ENCODE measurements at regions not wholly inside any gene's neighbourhood (a gene's known extent, or its start where the extent isn't known, plus 50 kb on each side); places are given as distances from the start of the nearest gene placed in this dataset.

DNA sequence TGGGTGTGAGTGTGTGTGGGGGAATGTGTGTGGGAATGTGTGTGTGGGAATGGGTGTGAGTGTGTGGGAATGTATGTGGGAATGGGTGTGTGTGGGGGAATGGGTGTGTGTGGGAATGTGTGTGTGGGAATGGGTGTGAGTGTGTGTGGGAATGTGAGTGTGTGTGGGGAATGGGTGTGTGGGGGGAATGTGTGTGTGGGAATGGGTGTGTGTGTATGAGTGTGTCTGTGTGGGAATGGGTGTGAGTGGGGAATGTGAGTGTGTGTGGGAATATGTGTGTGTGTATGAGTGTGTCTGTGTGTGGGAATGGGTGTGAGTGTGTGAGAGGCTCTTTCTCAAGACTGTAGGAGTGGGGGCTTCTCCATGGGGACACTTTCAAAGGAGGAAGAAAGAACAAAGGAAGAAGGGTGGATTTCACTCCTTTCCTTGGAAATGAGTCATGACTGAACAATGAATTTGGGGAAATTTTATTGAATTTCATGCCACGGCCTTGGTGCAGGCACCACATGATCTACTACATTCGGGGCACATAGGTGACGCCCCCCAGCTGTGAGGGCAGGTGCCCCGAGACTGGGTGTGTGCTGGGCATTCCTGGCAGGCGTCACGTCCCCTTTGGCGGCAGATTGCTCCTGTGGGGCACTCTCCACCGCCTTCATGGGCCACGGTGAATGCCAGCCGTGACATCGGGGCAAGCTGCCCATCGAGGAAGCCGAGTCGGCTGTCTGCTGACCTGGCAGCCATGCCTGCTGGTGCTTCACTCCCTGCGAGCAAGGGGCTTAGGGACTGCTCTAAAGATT lies 88.8 kb upstream of the INSIG1 start:
- no peak for DNase-seq (ENCODE audit: low read depth, low spot score)
- in situ Hi-C loops (cut with HindIII; ENCODE audit: low pct_unique_long_range_greater_than_20kb, low sequenced_read_pairs) = no loop called here

DNA sequence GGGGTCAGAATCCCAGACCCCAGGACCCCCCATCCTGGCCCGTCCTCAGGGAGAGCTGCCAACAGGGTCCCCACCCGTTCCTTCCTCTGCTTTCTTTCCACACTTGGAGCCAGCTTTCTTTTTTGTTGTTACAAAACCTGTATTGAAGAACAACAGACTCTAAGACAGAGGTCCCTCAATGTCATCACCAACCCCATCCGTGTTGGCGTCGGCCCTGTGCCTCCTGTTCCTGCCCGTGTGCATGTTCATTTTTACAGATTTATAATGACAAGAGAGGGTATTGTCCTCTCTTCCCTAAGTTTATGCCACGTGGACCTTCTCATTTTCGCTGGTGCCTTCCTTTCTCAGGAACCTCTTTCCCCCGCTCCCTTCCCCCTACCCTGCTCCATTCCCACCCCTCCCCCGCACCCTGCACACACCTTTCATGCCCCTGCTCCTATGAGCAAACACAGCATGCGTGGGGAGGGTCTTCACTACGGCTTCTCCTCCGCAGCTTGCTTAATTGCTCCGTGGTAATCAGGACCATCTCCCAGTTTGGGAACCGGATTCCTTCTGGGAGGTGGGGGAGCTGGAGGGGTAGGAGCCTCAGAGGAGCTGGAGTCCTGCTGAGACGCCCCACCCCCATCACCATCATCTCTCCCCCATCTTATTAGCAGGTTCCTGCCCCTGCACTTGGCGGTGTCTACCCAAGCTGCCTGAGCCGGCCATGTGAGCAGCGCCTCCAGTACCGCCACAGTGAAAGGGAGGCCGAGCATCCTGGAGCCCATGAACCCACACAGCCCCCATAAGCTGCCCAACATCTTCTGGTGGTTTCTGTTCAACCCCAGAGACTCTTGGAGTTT lies 88.0 kb upstream of the INSIG1 start:
- in situ Hi-C loops (cut with HindIII; ENCODE audit: low pct_unique_long_range_greater_than_20kb, low sequenced_read_pairs) = no loop called here
- DNase-seq (ENCODE audit: low read depth, low spot score) = no peak

DNA sequence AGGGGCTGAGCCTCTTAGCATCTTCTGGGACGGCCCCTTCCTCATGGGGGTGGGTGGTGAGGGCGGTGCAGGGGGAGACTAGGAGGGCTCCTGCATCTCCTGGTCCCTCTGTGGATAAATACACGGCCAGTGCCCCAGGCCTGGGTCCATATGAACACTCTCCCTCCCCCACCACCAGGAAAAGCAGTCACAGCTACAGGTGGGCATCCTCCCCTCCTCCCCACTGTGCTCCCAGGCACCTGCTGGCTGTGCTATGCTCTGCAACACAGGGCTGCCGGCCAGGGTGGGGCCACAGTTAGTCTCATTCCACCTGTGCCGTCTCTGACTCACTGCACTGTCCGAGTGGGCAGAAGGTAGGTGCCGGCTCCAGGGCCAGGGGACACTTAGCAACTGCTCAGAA lies 87.3 kb upstream of the INSIG1 start:
- in situ Hi-C loops (cut with HindIII; ENCODE audit: low pct_unique_long_range_greater_than_20kb, low sequenced_read_pairs) = no loop called here
- DNase-seq (ENCODE audit: low read depth, low spot score) = no peak

DNA sequence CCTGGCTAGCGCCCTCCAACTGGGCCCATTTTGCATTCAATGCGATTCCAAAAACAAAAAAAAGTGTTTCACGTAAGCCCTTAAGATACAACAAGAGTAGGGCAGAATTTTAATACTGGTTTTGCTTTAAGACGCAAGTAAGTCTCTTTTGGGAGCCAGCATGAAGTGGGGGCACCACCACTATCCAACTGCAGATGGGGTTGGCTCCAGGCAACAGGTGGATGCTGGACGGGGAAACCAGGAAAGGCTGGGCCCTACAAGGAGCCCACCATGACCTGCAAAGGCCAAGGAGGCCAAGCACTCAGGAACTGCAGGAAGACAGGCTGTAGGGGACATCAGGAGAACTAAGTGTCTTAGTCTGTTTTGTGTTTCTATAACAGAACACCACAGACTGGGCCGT lies 86.5 kb upstream of the INSIG1 start:
- in situ Hi-C loops (cut with HindIII; ENCODE audit: low pct_unique_long_range_greater_than_20kb, low sequenced_read_pairs) = no loop called here
- no peak for DNase-seq (ENCODE audit: low read depth, low spot score)

DNA sequence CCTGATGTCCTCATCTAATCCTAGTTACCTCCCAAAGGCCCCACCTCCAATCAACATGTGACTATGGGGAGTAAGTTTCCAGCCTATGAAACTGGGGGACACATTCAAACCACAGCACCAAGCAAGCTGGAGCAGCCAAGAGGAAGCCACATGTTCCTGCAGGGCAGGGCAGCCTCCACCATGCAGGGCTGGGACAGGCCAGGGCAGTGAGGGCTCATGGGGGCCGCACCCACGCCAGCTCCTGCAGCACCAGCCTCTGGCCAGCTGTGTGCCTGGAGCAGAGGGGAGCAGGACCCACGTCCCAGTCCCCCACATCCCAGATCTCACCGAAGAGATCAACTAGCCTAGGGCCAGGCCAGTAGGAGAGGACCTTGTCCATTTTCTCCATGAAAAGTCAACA lies 85.9 kb upstream of the INSIG1 start:
- in situ Hi-C loops (cut with HindIII; ENCODE audit: low pct_unique_long_range_greater_than_20kb, low sequenced_read_pairs) = no loop called here
- DNase-seq (ENCODE audit: low read depth, low spot score) = no peak

DNA sequence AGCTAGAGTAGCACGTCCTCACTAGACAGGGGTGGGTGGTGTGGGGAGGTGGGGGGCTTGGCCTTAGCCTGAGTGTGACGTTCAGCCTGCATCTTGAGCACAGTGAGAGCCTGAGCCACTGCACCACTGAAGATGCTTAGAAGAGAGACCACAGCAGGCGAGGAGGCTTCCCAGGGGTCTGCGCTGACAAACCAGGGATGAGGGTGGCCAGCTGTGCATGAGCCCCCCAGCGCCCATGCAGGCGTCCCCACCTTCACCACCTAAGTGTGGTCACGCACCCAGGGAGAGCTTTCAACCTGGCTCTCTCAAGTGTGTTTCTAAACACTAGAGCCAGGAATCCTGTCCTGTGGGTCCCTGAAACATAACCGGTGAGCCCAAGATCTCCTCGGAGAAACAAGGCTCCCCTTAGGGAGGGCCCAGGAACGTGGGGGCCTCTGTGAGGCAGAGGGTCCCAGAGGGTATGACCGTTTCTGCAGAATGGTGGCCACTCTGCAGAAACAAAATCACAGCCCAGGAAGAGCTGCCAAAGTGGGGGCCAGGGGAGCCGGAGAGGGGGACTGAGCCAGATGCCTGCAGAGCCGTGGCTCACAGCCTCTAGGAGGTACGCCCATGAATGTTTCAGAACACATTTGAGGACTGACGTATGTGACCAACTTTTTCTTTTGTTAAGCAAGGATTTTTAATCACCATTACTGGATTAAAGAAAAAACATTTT lies 85.2 kb upstream of the INSIG1 start:
- no peak for DNase-seq (ENCODE audit: low read depth, low spot score)
- in situ Hi-C loops (cut with HindIII; ENCODE audit: low pct_unique_long_range_greater_than_20kb, low sequenced_read_pairs) = no loop called here

DNA sequence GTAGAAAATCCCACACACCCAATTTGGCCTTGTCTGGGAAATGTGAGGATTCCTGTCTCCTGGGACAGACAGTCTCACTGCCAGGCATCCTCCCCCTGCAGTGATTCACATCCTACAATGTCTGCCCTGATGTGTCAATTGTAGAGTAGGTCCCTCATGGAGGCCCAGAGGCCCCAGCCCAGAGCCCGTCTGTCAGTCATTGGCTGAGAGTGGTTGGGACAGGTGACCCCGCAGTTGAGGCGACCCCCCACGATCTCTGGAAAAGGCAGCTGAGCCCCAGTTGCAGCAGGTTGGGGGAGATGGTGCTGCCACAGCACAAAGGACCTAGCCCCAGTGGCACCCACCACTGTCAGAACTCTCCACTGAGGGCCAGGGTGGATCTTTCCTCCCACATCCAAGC lies 84.3 kb upstream of the INSIG1 start:
- in situ Hi-C loops (cut with HindIII; ENCODE audit: low pct_unique_long_range_greater_than_20kb, low sequenced_read_pairs) = no loop called here
- no peak for DNase-seq (ENCODE audit: low read depth, low spot score)

DNA sequence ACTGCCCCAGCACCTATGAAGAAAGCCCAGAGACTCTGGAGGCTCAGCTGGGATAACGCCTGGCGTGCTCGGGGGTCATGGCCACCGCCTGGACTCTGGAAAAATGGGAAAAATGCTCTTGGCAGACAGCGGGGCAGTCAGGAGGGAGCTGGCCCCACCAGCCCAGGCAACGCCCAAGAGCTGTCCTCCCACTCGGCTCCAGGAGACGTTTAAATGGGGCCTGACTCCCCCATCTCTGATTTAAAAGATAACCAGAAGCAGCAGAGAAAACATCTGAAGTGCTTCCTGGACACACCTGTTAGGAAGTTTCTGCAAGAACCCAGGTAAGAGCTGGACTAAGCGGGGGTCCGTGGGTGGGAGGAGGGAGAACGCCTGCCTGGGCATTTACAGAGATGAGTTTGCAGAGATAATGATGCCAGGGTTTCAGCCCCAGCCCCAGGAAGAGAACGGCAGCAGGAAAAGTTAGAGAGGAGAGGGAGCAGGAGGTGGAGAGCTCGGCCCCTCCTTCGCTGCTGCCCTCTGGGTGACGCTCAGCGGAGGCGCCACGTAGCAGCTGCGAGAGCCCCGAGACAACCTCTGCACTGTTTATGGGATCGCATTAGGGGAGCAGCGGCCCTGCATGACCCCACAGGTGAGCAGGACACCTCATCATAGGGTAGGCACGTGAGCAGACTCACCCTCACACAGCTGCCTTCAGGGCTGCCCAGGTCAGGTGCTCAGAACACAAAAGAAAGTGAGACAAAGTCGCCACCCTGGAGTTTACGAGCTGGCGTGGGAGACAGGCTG lies 83.5 kb upstream of the INSIG1 start:
- no peak for DNase-seq (ENCODE audit: low read depth, low spot score)
- in situ Hi-C loops (cut with HindIII; ENCODE audit: low pct_unique_long_range_greater_than_20kb, low sequenced_read_pairs) = no loop called here

DNA sequence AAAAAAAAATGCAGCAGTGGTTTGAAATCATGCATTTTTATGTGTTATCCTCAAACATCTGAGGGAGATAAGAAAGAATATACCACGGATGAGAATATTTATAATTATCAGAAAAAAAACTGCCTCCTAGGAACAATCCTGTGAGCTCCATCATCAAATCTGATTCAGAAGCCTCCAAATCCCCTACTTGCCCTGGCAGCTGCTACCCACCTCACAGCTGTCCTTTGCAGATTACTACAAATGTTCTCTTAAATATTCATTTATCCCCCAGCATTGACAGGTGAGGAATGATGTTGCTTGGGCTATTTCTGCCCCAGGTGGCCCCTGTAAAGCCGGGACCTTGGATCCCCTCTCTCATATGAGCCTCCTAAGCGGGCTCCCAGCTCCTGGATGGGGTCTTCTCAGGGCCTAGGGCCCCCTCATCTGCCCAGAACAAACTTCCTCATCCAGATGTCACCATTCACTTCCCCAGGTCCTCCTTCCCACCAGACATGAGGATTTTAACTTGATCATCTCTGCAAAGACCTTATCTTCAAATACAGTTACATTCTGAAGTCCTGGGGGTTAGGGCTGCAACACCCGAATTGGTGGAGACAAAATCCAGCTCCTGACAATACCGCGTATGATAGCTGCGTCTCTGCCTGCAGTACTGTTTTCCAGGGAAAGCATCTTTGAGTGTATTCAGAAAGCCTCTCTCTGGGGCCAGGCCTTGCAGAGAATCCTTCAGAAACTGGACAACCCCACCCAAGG lies 81.9 kb upstream of the INSIG1 start:
- no peak for DNase-seq (ENCODE audit: low read depth, low spot score)
- in situ Hi-C loops (cut with HindIII; ENCODE audit: low pct_unique_long_range_greater_than_20kb, low sequenced_read_pairs) = no loop called here

DNA sequence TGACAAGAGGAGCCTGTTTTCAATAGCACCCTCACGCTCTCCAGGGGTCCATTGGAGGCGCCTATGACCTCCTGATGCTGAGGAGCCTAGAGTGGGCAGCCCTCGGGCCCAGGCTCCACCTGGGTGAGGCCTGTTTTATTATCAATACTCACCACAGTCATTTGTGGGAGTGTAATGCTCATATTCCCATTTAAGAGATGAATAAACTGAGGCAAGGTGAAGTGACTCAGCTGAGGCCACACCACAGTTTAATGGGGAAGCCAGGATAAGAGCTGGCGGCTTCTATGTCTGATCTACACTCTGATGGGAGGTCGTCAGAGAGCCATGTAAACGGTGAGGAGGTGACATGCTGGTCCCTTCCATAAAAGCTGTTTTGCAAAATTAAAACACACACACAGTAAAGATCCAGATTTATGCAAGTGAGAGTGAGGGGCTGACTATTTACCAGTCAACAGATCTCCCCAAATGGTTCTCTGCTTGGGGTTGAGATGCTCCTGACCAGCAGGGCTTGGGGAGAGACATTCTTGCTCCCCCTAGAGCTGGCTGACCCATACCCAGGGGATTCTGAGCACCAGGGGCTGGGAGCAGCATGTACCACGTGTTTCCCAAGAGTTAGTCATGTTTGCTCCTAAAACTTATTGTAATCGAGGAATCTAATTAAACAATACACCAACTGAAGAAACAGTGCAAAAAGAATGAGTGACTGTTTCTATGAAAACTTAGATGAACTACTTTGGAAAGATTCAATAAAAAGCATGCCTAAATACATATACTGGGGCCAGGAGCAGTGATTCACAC lies 81.0 kb upstream of the INSIG1 start:
- no peak for DNase-seq (ENCODE audit: low read depth, low spot score)
- in situ Hi-C loops (cut with HindIII; ENCODE audit: low pct_unique_long_range_greater_than_20kb, low sequenced_read_pairs) = no loop called here

DNA sequence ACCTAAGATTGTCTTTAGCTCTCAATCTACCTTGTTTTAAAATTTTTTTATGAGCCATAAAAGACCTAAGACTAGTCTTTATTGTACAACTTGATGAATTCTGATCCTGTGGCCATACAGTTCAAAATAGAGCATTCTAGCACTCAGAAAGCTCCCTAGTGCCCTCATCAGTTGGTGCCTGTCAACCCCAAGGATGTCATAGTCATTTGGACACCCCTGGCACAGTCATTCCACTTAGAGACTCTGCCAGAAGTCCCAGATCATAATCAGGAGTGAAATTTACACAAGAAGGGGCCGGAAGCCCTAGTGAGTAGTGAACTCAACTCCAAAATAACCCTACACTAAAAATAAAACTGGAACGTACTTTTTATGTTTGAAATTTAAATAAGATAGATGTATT lies 80.0 kb upstream of the INSIG1 start:
- no peak for DNase-seq (ENCODE audit: low read depth, low spot score)
- in situ Hi-C loops (cut with HindIII; ENCODE audit: low pct_unique_long_range_greater_than_20kb, low sequenced_read_pairs) = no loop called here

DNA sequence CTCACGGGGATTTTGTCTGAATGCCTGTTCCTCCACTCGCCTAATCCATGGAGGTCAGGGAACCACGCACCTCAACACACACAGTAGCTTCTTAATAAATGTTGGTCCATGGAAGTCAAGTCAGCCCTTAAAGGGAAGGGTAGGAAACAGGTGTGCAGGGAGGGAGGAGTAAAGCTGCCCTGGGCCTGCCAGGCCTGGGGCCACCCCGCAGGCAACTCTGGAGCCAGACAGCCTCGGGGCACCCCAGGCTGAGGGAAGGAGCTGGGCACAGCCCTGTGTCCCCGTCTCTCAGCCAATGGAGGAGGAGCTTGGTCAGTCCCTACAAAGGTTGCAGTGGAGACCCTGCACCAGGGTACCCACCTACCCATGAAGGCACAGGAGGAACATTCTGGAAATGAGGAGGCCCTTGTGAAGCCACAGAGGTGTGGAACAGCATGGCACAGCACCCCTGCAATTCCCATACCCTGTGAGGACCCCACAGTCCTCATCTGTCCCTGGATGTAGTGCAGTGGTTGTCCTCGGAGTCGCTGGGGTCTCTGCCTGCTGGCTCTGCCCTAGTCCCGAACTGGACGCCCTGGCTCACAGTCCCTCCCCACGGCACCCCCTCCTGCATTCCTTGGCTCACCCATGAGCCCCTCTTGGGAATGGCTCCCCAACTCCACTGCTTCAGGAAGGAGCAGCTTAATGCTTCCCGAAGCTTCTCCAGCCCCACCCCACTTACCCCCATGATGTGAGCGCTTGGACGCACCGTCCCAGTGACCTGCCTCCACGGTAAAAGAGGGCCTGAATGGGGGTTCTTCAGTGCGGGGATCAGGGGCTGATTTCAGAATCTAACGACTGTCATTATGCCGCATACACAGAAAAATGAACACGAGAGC lies 79.2 kb upstream of the INSIG1 start:
- no peak for DNase-seq (ENCODE audit: low read depth, low spot score)
- in situ Hi-C loops (cut with HindIII; ENCODE audit: low pct_unique_long_range_greater_than_20kb, low sequenced_read_pairs) = no loop called here

DNA sequence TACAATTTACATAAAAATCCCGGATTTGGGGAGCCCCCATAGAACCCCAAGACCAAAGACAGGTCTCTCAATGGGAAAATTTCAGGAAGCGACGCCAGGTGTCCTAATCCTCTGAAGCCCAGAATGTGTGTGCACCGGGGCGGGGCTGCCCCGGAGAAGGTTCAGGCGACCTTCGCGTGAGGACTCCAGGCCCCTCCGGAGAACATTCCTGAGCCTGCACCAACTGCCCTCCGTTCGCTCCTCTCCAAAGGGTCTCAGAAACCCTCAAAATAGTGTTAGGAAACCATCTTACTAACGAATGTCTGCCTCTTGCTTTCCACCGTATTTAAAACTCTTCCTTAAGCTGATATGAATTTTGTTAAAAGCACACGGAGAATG lies 78.5 kb upstream of the INSIG1 start:
- in situ Hi-C loops (cut with HindIII; ENCODE audit: low pct_unique_long_range_greater_than_20kb, low sequenced_read_pairs) = no loop called here
- no peak for DNase-seq (ENCODE audit: low read depth, low spot score)

DNA sequence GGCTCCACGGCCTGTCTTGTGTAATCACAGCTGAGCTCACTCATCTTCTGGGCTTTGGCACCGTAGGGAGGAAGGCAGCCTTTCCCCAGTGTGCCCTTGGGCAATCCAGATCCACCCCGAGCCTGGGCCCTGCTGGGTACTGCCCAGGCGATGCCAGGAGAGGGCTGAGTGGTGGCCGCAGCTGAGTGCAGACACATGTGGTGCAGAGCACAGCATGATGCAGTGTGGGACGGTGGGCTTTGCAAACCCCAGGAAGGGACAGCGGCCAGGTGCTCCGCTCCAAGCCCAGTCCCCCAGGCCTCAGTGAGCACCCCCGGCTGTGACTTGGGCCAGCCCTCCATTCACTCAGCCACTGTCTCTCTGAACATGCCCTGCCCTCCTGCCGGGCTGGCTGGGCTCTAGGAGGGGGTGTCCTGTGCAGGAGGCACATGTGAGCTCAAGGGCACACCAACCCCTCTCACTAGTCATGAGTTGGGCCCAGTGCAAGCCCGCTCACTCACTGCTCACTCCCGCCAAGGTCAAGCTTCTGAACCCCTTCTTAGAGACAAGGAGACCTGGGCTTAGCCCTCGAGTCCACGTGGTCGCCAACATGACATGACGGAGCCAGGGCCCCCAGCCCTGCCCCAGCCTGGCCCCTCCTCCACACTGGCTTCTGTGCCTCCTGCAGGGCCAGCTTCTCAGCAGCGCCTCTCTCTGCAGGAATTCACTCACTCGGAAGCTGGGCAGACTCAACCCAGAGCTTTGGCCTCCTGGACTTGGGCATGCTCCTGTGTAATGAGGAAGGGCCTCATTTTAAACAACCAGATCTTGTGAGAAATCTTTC lies 77.5 kb upstream of the INSIG1 start:
- in situ Hi-C loops (cut with HindIII; ENCODE audit: low pct_unique_long_range_greater_than_20kb, low sequenced_read_pairs) = no loop called here
- DNase-seq (ENCODE audit: low read depth, low spot score) = no peak

DNA sequence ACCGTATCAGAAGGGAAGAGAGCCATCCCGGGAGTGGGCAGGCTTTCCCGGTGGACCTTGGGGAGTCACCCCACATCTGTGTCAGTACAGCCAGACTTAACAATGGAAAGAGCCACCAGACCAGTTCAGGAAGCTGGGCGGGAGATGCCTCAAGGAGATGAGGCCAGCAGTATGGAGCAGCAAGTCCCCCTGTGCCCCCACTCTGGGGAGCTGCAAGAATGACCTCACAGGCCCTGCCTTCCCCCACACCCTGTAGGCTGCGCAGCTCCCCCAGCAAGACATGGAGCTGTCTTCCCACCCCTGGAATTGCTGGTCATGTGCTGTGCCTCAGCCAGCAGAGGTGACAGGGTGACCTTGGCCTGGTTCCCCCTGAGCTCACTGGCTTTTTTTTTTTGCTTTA lies 76.8 kb upstream of the INSIG1 start:
- no peak for DNase-seq (ENCODE audit: low read depth, low spot score)
- in situ Hi-C loops (cut with HindIII; ENCODE audit: low pct_unique_long_range_greater_than_20kb, low sequenced_read_pairs) = no loop called here
